ENCODE measurements at regions not wholly inside any gene's neighbourhood (a gene's known extent, or its start where the extent isn't known, plus 50 kb on each side); places are given as distances from the start of the nearest gene placed in this dataset.

DNA sequence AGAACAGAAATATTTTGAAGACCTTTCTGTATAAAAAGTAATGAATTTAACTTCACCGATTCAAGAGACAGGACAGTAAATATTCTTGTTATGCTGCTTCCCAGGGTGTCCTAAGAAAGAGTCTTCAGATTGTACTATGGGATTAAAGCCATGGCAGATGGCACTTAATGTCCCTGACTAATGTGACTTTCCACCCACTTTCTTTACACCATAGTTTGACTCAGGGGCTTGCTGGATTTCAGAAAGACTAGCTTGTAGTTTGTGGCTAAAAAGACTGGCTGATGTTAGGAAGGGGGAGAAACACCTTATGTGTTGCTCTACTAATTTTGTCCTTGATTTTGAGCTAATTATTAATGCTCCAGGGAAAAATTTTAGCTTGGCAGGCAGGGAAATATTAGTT is 75.9 kb downstream of the UTRN start (continued):
- TF ChIP-seq, protein P1, sequence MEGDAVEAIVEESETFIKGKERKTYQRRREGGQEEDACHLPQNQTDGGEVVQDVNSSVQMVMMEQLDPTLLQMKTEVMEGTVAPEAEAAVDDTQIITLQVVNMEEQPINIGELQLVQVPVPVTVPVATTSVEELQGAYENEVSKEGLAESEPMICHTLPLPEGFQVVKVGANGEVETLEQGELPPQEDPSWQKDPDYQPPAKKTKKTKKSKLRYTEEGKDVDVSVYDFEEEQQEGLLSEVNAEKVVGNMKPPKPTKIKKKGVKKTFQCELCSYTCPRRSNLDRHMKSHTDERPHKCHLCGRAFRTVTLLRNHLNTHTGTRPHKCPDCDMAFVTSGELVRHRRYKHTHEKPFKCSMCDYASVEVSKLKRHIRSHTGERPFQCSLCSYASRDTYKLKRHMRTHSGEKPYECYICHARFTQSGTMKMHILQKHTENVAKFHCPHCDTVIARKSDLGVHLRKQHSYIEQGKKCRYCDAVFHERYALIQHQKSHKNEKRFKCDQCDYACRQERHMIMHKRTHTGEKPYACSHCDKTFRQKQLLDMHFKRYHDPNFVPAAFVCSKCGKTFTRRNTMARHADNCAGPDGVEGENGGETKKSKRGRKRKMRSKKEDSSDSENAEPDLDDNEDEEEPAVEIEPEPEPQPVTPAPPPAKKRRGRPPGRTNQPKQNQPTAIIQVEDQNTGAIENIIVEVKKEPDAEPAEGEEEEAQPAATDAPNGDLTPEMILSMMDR (IDR thresholded peaks at IDR 0.05; ENCODE audit: control extremely low read depth in 1 of 3, insufficient read depth in 1 of 3, low read depth in 1 of 3, low read length in 3 of 3), result no peak
- TF ChIP-seq CEBPB (IDR thresholded peaks at IDR 0.05; ENCODE audit: low read depth, low read length), result no peak
- no peak for TF ChIP-seq EP300 (IDR thresholded peaks at IDR 0.05; ENCODE audit: borderline replicate concordance in 1 of 2, low read depth in 2 of 2, low read length in 2 of 2)
- no peak for TF ChIP-seq CHD1 (IDR thresholded peaks at IDR 0.05; ENCODE audit: low read depth, low read length)

Measured in H1 (cell line).